ENCODE measurements at regions not wholly inside any gene's neighbourhood (a gene's known extent, or its start where the extent isn't known, plus 50 kb on each side); places are given as distances from the start of the nearest gene placed in this dataset.
"Not testable (repeated sequence)": the region's sequence is repeated elsewhere in the genome, so short reads cannot be mapped to it uniquely, and the experiment has no call there.

DNA sequence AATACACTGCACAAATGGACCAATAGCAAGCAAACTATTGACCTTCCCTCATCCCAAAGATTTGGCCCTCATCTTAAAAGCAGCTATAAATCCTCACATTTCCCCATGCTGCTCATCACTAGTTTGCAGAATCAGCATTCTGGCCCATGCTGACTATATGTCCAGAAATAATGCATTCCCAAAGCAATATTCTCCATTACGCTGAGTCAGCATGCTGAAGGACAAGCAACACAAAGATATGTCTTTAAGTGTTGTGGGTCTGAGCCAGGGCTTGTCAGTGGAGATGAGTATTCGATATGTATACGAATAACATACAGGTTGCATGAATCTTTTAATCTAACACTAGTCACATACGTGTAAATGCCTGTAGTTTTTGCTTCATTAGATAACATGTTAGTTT is 1045.0 kb upstream of the DDX18 start:
- DNase-seq (ENCODE audit: insufficient read length) = no peak
- FAIRE-seq = no peak
- TF ChIP-seq TAF1 (IDR thresholded peaks at IDR 0.05; ENCODE audit: borderline replicate concordance, low read depth, low read length) (no peak), POLR2AphosphoS5 (IDR thresholded peaks at IDR 0.05; ENCODE audit: low read depth, low read length) (no peak), POLR2A (IDR thresholded peaks at IDR 0.05; ENCODE audit: low read depth, low read length) (no peak)

DNA sequence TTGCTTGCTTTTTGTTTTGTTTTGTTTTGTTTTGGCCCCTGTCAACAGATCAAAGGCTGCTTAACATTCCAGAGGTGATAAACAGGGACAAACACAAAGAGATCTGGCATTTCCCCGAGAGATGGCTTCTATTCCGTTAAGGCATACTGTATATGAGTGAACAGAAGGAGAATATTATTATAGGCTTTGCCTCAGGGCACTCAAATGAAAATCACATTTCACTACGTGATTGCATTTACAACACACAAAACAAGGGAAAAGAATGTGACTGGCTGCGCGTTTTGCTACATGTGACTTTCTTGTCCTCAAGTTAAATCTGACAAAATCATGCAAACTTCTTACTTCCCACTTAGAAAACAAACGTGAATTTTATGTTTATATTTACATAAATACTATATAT is 1037.9 kb upstream of the DDX18 start:
- no peak for TF ChIP-seq POLR2AphosphoS5 (IDR thresholded peaks at IDR 0.05; ENCODE audit: low read depth, low read length)
- no peak for DNase-seq (ENCODE audit: insufficient read length)
- no peak for FAIRE-seq

DNA sequence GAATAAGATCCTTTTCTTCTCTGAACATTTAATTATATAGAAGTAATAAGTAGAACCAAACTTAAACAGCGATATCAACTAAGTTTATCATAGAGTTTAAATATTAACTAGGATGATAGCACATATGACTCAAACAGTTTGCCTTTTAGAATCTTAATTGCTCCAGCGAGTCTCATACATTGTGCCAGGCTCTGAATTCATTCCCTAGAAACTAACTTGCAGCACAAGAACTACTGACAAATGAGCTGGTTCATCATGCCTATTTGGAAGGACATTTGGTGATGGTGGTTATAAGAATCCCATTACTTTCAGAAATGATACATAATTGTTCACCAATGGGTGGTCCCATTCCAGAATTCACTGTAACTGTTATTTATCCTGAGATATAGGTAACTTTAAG is 1026.6 kb upstream of the DDX18 start:
- TF ChIP-seq TAF1 (IDR thresholded peaks at IDR 0.05; ENCODE audit: borderline replicate concordance, low read depth, low read length) = no peak
- TF ChIP-seq POLR2AphosphoS5 (IDR thresholded peaks at IDR 0.05; ENCODE audit: low read depth, low read length) = no peak
- TF ChIP-seq POLR2A (IDR thresholded peaks at IDR 0.05; ENCODE audit: low read depth, low read length) = no peak
- no peak for FAIRE-seq
- DNase-seq (ENCODE audit: insufficient read length) = no peak

DNA sequence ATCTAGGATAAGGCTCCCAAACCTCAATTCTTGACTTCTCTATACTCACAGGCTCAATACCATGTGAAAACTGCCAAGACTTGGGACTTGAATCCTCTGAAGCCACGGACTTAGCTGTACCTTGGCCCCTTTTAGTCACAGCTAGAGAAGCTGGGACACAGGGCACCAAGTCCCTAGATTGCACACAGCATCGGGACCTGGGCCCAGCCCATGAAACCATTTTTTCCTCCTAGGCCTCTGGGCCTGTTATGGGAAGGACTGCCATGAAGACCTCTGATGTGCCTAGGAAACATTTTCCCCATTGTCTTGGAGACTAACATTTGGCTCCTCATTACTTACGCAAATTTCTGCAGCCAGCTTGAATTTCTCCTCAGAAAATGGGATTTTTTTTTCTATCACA is 1011.8 kb upstream of the DDX18 start:
- DNase-seq (ENCODE audit: insufficient read length) (no peak), FAIRE-seq (no peak)
- TF ChIP-seq TAF1 (IDR thresholded peaks at IDR 0.05; ENCODE audit: borderline replicate concordance, low read depth, low read length) = no peak
- no peak for TF ChIP-seq POLR2AphosphoS5 (IDR thresholded peaks at IDR 0.05; ENCODE audit: low read depth, low read length)
- TF ChIP-seq POLR2A (IDR thresholded peaks at IDR 0.05; ENCODE audit: low read depth, low read length) = no peak

DNA sequence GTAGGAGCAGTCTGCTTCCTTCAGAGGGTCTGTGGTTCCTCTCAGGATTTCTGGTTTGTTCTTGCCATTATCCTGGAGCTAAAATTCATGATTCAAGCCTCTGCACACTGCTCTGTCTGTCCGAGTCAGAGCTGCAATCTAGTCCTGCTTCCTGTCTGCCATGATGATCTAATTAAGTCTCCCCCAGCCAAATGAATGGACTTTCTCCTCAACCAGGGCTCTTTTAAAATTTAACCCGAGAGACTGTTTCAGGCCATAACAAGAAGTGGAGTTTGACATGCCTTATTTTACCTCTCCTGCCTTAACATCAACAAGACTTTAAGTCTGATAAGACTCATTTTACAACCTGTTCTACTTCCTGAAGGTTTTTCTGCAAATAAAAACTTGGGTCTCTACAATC is 1009.6 kb upstream of the DDX18 start:
- no peak for FAIRE-seq
- no peak for DNase-seq (ENCODE audit: insufficient read length)
- TF ChIP-seq POLR2A (IDR thresholded peaks at IDR 0.05; ENCODE audit: low read depth, low read length) = no peak
- no peak for TF ChIP-seq TAF1 (IDR thresholded peaks at IDR 0.05; ENCODE audit: borderline replicate concordance, low read depth, low read length)
- no peak for TF ChIP-seq POLR2AphosphoS5 (IDR thresholded peaks at IDR 0.05; ENCODE audit: low read depth, low read length)

DNA sequence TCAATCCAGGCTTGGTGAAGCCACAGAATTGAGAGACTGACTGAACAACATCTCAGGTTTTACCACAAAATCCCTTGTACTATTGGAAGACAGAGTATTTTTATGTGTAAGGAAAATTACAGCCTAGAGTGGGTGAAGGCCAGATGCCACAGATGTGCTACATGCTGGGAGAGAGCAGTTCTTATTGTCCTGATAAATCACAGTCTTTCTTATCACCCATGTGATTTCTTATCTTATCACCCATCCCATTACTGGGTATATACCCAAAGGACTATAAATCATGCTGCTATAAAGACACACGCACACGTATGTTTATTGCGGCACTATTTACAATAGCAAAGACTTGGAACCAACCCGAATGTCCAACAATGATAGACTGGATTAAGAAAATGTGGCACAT is 1008.0 kb upstream of the DDX18 start:
- FAIRE-seq; DNase-seq (ENCODE audit: insufficient read length): not testable (repeated sequence)

DNA sequence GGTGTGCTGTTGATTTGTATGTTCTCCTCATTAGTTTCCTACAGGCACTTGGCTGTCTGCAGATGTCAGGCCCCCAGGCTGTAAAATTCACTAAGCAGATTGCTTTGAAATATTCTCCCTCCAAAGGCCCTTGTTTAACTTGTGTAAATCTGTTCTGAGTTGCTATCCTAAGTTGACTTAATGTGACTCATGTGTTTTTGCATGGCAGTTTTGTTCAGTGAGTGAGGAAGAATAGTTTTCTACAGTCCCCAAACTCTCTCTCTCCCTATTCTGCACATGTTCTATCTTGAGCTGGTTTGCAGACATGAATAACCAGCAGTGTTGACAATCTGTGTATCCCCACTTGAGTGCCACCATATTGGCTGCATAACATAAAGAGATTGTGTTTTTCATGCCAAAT is 1005.4 kb upstream of the DDX18 start:
- DNase-seq (ENCODE audit: insufficient read length) (no peak), FAIRE-seq (no peak)
- TF ChIP-seq POLR2A (IDR thresholded peaks at IDR 0.05; ENCODE audit: low read depth, low read length) = no peak
- no peak for TF ChIP-seq POLR2AphosphoS5 (IDR thresholded peaks at IDR 0.05; ENCODE audit: low read depth, low read length)
- TF ChIP-seq TAF1 (IDR thresholded peaks at IDR 0.05; ENCODE audit: borderline replicate concordance, low read depth, low read length) = no peak

DNA sequence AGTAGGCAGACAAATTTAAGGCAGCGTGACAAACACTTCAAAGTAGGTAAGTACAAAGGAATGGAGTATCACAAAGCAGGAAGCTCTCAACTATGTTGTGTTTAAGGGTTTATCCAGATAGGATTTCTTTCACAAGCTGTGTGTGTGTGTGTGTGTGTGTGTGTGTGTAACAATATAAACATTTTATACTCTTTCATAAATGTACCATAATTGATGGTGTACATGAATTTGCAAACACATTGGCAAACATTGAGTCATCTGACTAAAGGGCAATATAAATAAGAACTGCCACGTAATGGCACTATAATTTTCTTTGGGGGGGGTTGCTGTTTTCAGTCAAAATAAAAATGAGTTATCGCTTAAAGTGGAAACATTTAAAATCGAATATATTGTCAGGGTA is 1004.4 kb upstream of the DDX18 start:
- no peak for TF ChIP-seq POLR2A (IDR thresholded peaks at IDR 0.05; ENCODE audit: low read depth, low read length)
- TF ChIP-seq TAF1 (IDR thresholded peaks at IDR 0.05; ENCODE audit: borderline replicate concordance, low read depth, low read length) = no peak
- no peak for TF ChIP-seq POLR2AphosphoS5 (IDR thresholded peaks at IDR 0.05; ENCODE audit: low read depth, low read length)
- no peak for FAIRE-seq
- no peak for DNase-seq (ENCODE audit: insufficient read length)

DNA sequence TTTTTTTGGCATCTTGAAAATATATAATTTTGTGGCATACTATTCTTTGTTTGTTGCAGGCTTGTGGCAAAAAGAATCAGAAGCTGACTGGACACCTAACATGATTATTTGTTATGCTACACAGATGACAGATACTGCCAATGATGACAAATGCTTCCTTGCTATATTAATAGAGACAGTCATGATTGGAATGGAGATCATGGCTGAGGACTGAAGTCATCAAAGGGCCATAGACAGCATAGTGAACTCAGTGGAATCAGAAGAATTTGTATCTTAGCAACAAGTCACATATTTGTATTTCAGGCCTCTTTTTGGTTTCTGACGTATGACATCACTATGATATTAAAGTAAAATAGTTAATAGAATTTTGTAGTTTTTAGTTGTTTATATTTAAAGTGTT is 1003.8 kb upstream of the DDX18 start:
- FAIRE-seq (no peak), DNase-seq (ENCODE audit: insufficient read length) (no peak)
- TF ChIP-seq POLR2AphosphoS5 (IDR thresholded peaks at IDR 0.05; ENCODE audit: low read depth, low read length) (no peak), TAF1 (IDR thresholded peaks at IDR 0.05; ENCODE audit: borderline replicate concordance, low read depth, low read length) (no peak), POLR2A (IDR thresholded peaks at IDR 0.05; ENCODE audit: low read depth, low read length) (no peak)

DNA sequence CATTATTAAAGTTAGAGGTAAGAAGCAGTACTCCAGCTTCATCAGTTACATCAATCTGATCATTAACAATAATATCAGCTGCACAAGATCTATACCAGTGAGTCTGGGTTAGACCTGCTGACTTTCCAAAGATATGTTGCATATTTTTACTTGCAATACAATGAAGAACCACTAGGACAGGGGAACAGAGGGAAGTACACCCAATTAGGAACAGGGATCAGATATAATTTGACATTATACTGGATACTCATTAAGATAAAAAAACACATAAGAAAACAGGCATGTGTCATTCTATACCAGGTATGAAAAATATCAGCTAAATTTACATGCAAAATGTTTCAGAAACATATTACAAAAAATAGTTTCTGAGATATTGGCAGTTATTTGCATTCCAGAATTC is 995.1 kb upstream of the DDX18 start:
- no peak for TF ChIP-seq POLR2AphosphoS5 (IDR thresholded peaks at IDR 0.05; ENCODE audit: low read depth, low read length)
- TF ChIP-seq TAF1 (IDR thresholded peaks at IDR 0.05; ENCODE audit: borderline replicate concordance, low read depth, low read length) = no peak
- TF ChIP-seq POLR2A (IDR thresholded peaks at IDR 0.05; ENCODE audit: low read depth, low read length) = no peak
- DNase-seq (ENCODE audit: insufficient read length) = no peak
- FAIRE-seq = no peak

DNA sequence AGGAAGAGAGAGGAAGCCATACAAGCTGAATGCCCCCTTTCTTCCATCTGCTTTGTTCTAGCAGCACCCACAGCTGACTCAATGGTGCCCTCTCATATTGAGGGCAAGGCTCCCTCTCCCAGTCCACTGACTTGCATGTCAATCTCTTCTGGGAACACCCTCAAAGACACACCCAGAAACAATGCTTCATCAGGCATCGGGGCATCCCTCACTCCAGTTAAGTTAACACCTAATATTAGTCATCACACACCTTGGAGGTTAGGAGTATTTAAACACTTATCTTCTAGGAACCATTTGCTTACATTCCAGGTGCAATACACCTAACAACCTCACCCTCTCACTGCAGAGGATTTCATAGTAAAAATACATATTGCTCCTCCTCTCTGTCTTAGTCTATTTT is 993.5 kb upstream of the DDX18 start:
- DNase-seq (ENCODE audit: insufficient read length) (no peak), FAIRE-seq (no peak)
- no peak for TF ChIP-seq TAF1 (IDR thresholded peaks at IDR 0.05; ENCODE audit: borderline replicate concordance, low read depth, low read length)
- TF ChIP-seq POLR2AphosphoS5 (IDR thresholded peaks at IDR 0.05; ENCODE audit: low read depth, low read length) = no peak

DNA sequence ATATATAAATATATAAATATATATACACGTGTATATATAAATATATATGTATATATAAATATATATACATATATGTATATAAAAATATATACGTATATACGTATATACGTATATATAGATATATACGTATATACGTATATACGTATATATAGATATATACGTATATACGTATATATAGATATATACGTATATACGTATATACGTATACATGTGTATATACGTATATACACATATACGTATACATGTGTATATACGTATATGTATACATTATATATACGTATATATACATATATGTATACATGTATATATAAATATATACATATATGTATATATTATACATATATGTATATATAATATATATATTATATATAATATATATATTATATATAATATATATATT is 984.9 kb upstream of the DDX18 start:
- FAIRE-seq; DNase-seq (ENCODE audit: insufficient read length): not testable (repeated sequence)

DNA sequence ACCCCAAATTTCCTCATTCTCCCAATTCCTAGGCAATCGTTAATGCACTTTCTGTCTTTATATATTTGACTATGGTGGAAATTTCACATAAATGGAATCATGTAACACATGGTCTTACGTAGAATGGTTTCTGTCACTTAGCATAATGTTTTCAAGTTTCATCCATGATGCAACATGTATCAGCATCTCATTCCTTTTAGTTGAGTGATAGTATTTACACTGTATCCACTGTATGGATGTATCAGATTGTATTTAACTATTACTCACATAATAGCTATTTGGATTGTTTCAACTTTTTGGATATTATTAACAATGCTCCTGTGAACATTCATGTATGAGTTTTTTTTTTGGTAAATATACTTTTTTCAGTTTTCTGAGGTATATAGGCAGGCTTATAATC is 982.3 kb upstream of the DDX18 start:
- TF ChIP-seq TAF1 (IDR thresholded peaks at IDR 0.05; ENCODE audit: borderline replicate concordance, low read depth, low read length) (no peak), POLR2A (IDR thresholded peaks at IDR 0.05; ENCODE audit: low read depth, low read length) (no peak), POLR2AphosphoS5 (IDR thresholded peaks at IDR 0.05; ENCODE audit: low read depth, low read length) (no peak)
- FAIRE-seq = no peak
- no peak for DNase-seq (ENCODE audit: insufficient read length)

DNA sequence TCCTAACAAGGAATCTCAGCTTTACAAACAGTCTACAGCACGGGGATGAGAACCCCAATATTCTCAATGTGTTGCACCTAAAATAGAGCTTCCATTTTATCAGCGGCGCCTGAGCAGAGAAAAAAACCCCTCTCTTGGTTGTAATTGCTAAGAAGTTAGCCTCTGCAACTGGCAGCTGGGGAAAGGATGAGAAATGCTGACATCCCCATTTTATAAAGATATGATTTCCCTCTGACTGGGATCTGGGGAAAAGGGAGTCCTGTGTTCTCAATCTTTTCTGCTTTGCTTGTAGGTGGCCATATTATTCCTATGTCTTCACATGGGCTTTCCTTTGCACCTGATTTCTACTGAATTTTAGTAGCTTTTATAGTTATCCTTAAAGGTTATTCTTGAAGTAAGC is 981.4 kb upstream of the DDX18 start:
- no peak for DNase-seq (ENCODE audit: insufficient read length)
- no peak for FAIRE-seq
- TF ChIP-seq POLR2A (IDR thresholded peaks at IDR 0.05; ENCODE audit: low read depth, low read length) = no peak
- no peak for TF ChIP-seq POLR2AphosphoS5 (IDR thresholded peaks at IDR 0.05; ENCODE audit: low read depth, low read length)
